Endometrium (tissue), 2 donors: ENCODE measurements at regions not wholly inside any gene's neighbourhood (a gene's known extent, or its start where the extent isn't known, plus 50 kb on each side); places are given as distances from the start of the nearest gene placed in this dataset.

Source experiments
- FAIRE-seq: peaks from 2 replicates; lab custom pipeline; 2012; peaks lifted over from hg19 to GRCh38; lab: Jason Lieb, UNC
- donor health status: control.
- donor health status: control.

DNA sequence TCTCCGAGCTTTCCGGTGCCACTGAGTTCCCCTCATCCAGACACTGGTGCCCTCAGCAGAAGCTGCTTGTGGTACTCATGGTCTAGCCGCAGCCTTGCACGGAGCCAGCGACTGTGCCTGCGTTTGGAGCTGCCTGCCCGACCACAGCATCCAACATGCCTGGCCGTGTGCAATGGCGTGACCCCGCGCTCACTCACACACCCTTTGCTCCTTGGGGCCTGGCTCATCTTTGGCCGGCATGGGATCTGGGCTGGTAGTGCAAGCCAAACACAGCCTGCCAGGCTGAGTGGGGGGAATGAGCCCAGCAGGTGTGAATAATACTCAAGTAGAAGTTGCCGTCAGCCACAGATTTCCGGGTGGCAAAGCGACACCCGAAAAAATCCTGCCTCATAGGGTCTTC is 1178.7 kb upstream of the GBE1 start:
- FAIRE-seq = no peak

DNA sequence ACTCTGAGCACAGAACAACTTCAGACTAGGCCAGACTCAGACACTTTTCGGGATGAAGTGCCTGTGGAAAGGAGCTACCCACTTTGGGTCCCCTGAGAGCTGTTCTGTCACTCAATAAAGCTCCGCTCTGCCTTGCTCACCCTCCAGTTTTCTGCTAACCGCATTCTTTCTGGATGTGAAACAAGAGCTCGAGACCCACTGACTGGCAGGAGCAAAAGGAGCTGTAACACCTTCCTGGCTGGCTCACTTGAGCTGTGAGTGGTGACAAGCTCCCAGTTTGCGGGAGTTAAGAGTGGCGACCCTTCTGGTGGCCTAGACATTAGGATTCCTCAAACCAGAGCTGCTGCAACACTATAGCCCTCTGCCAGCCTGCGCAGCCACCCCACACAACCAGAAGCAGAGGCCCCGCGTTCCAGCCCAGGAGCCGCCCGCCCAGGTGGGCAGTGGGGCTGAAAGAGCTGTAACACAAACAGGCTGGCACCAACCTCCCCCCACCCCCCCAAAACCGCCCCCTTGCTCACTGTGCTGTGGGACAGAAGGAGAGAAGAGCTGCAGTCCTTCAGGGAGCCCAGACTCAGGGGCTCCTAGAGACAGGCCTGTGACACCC is 1178.1 kb upstream of the GBE1 start:
- no peak for FAIRE-seq

DNA sequence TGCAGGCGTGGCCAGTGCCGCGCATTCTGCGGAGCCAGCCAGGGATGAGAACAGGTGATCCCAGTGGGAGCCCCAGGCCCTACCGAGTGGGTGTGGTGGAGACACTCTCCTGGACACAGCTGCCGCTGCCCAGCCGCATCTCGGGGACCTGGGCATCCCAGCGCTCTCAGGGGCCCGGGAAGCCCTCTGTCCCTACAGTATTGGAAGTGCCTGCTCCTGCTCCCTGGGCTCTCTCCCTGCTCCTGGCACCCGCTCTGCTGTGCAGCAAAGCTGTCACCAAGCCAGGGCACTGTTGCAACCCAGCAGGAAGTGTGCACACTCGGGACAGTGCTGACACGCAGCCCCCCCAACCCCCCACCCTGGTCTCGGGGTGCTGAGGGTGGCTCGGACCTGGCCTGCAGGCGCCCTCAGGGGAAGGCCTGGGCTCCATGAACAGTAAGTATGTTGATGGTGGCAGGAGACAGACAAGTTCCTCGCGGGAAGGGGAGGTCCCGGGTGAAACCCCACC is 1177.4 kb upstream of the GBE1 start:
- no peak for FAIRE-seq

DNA sequence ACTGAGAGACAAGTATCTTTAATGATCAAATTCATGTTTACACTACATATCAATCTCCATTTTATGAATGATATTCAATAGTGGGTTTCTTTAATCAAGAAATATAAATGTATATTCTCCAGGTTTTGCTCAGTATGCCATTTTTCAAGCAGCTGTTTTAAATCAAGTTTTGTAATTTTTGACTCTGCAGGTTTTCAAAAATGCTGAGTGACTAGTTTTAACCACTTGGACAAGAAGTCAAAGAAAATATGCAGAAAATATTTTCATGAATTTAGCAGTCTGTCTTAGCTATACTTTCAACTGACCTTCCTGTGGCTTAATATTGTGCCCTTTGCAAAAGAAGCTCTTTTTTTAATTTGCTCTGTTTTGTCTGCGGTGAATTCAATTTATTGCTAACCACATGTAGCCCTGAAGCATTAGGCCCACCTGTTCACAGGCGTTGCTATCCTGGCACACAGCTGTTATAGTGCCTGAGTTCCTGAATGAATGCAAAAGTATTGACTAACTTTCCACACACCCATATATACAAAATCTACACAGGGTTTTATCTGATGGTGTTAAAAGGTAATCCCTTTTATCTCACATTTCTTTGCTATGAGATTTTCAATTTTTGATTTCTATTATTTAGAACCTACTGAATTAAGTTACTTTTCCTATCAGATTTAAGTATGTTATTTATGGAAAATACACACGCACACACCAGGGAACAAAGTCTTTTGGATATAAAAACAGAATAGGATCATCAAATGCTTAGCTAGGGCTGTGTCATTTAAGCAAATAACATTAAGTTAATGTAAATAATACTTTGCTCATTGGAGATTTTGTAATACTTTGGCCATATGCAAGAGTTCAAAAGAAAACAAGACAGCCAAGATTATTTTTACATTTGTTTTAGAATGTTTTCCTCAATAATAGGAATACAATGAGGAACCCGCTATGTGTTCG is 1166.1 kb upstream of the GBE1 start:
- FAIRE-seq = peak; percentile 78

DNA sequence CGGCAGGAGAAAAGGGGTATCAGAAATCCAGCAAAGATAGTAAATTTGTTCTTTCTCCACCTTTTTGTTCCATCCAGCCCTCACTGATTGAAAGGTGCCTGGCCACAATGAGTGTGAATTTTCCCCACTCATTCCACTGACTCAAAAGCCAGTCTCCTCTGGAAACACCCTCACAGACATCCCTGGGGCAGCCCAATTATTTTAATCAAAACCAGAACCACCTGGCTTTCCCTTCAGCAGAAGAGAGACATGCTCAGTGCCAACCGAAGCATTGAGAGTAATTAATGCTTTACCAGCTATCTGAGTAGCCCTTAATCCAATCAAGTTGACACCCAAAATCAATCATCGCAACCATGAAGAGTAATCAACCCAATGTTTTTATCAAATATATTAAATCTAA is 1129.6 kb upstream of the GBE1 start:
- no peak for FAIRE-seq

DNA sequence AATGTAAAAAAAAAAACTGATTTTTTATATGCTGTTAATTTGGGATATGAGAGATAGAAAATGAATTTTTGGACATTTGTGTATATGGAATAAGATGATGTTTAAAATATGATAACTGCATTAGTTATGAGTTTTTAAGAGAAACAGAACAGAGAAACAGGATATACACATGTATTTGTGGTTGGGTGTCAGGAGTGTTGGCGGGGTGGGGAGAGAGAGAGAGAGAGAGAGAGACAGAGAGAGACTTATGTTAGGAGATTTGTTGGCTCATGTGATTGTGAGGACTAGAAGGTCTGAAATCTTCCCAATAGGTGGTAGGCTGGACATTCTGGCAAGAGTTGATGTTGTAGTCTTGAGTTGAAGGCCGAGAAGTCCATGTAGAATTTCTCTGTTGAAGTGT is 1121.6 kb upstream of the GBE1 start:
- FAIRE-seq = no peak

DNA sequence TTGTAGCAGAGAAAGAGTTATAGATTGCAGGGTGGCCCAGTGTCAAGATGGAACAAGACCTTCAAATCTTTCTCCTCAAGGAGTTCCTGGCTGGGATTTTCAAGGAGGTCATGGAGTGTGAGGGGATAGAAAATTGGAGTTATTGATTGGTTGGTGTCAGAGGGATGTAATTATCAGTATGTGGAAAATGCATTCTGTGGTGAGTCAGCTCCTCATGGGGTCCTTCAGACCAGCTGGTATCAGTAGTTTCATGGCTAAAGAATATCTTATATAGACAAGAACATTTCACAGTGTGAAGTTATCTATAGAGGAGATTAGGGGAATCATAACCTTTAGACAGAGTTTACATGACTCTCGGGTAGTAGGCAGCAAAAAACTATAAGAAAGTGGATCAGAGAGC is 1114.0 kb upstream of the GBE1 start:
- FAIRE-seq = no peak

DNA sequence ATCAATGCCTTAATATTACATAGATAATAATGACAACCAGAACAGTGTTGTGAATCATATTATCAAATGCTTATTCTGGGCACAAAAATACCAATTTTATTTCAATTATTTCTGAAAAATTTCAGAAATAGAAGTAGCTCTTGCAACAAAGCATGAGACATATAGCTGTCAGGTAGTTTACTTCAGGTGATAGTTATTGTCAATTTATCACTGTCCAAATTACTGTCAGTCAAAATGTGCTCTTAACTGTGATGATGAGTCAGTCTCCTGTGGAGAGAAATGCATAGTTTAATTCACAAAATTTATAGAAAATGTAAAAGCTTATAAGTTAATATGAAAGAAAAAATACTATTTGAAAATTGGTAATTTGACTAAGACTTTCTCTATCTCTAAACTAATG is 1078.4 kb upstream of the GBE1 start:
- no peak for FAIRE-seq

DNA sequence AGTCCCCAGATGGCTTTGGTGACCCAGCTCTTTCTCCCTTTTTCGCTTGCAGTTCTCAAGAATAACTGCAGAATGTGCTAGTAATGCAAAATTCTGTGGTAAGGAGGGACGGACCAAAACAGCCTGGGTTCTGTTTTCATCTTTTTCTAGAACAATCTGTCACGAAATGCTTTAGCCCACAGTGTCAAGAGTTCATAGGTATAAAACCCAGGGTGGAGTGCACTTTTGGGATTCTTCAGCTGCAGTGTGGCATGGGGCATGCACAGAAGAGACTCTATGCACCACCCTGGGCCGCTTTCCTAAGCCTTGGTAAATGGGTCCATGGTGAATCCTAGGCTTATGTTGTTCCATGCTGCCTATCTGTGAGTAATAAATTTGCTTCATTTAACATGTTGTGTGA is 1072.7 kb upstream of the GBE1 start:
- FAIRE-seq = no peak

DNA sequence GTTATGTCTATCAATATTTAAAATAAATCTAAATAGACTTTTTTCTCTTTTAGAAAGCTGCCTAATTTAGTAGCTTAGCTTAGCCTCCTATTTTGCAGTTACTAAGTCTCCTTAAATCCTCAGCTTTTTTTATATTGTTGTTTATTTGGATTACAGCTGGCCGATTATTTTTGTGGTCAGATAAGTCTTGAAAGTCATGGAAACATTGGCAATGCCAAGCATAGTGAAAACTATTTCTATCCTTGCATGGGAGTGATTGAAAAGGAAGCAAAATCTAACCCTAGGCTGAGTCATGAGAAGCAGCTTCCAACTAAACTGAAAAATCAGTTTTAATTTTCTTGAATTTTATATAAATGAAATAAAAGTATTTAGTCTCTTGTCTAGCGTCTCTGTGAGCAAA is 1063.0 kb upstream of the GBE1 start:
- FAIRE-seq = no peak

DNA sequence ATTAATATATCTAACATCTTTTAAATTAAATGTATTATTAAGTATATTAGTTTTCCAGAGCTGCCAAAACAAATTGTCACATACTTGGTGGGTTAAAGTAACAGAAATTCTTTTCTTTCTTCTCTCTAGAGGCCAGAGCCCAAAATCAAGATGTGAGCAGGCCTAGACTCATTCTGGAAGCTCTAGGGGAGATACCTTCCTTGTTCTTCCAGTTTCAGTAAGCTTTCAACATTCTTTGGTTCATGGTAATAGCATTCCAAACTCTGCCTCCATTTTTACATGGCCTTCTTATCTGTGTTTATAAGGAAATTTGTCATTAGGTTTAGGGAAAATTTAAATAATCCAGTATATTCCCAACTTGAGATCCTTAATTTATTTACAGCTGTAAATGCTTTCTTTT is 1054.6 kb upstream of the GBE1 start:
- no peak for FAIRE-seq

DNA sequence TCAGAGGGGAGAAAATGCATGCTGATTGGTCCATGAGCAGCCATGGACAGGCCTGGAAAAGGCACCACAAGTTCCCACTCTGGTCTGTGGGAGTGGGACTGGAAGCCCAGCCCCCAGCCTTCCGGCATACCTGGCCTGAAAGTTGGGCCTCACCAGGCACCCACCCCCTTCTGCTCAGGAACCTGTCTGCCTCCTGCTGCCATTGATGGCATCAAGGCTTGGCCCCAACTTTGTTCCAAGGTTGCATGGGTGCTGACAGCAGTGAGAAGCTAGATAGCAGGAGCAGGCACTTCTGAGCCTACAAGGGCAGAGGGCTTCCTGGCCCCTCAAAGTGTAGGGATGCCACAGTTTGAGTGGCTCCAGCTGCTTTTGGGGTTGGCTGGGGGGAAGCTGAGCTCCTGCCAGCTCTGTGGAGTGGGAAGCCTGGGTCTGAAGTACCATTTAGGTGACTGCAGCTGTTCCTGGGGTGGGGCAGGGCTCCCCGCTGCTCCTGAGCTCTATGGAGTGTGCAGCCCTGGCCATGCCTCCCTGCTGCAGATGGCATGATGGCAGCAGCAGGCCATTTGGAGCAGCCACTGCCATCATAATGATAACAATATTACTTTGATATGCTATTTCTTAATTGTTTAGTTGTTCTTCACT is 1054.1 kb upstream of the GBE1 start:
- FAIRE-seq = no peak

DNA sequence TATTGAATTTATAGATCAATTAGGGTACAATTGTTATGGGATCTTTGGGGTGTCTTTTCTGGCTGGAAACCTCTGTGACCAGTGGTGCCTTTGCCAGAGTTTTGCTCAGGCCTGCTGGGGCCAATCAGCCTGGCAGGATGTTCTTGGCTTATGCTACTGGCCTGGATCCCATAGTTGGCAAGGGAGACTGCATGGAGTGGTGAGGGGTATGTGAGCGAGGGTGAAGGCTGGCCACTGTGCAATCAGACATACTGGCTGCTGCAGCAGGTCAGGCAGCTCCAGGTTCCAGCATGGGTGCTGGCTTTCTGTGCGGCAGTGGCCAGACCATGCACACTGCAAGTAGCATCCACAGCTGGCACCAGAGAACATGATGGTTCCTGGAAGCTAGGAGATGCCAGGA is 1053.2 kb upstream of the GBE1 start:
- FAIRE-seq = no peak

DNA sequence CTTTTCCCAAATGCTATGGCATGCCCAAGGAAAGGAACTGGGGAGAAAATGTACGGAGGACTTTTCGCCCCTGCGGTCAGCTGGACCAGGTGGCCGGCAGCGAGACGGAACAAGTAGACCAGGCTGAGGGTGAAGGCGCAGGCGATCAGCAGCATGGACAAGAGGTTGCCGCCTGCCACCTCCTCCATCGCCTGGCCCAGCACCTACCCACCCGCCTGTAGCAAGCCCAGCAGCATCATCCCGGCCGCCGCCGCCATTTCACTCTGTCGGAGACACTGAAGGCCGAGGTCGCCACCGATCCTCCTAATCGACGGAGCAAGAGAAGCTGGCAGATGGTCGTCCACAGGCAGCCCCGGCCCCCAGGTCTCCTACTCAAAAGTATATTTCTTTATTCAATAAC is 1046.3 kb upstream of the GBE1 start:
- no peak for FAIRE-seq

DNA sequence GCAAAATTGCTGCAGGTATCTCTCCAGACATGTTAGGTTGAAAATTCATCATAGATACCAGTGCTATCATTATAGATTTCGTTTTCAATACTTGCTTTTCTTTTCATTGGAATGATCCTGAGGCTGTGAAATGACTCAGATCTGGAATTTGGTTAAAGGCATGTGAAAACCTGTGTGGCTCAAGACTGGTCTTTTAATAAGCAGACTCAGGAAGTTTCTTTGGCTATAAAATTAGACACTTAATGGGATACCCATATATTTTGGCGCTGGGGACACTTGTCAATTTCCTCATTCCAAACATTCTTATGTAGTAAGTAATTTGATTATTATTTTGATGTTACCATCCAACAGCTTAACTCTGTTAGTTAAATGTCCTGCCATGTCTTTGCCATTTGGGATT is 1041.1 kb upstream of the GBE1 start:
- no peak for FAIRE-seq

DNA sequence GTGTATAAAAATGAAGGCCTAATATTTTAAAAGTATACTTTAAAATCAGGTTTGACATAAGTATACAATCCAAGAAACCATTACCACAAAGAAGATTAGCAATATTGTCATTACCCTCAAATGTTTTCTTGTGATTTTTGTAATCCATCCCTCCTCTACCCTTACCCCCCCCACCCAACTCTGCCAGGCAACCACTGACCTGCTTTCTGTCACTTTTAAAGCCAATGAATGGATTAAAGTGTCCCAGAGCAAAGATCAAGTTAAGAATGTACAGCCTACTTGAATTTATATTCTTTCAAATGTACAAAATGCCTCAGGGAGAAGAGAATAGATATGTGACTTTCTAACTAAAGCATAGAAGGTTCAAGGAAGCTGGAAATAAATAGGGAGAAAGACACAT is 1038.8 kb upstream of the GBE1 start:
- no peak for FAIRE-seq

DNA sequence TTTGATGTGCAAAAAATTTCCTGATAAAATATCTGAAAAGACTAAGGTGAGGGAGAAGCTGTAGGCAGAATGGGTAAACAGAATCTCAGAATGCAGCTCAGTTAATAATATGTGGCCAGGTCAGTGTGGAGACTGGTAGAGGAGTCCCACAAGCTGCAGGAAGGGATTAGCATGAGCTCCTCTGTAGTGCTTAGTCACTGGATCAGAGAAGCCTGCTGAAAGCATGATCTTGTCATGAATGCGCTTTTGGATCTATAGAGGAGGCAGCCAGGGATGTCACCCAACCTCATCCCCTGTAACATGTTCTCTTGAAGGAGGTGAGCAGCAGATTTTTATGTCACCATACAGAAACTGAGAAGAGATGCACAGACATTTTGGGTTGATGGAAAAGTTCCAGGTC is 1035.3 kb upstream of the GBE1 start:
- FAIRE-seq = no peak

DNA sequence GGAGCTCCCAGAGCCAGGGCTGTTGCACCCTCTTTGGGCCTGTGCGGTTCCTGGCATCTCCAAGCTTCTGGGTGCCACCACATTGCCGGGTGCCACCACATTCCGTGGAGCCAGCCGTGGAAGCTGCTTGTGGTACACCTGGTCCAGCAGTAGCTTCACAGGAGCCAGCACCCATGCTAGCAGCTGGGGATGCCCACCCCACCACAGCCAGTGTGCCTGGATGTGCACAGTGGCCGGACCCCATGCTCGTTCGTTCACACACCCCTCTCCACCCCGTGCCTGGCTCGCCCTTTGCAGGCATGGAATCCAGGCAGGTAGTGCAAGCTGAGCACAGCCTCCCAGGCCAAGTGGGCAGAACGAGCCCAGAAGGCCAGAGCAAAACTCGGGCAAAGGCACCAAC is 1029.8 kb upstream of the GBE1 start:
- FAIRE-seq = no peak

DNA sequence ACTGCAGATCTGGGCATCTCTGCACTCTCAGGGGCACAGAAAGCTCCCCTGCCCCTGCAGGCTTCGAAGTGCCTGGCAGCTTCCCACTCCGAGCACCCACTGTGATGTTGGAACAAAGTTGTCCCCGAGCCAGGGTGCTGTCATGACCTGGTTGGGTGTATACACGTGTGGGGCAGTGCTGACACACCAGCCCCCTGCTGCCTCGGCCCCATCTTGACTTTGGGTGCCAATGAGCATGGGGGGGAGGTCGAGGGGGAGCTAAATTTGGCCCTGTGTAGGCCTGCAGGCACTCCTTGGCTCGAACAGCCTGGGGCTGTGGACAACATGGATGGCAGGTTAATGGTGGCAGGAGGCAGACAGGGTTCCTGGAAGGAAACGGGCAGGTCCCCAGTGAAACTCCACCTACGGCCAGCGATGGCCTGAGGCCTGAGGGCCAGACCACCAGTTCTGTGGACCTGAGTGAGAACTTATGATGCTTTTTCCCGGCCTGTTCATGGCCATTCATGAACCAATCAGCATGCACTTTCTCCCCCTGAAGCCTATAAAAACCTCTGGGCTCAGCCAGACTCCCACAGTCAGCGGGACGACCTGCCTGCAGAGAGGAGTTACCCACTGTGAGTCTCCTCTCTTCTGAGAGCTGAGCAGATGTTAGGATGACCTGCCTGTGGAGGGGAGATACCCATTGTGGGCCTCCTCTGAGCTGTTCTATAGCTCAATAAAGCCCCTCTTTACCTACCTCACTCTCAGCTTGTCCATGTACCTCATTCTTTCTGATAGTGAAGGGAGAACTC is 1029.1 kb upstream of the GBE1 start:
- FAIRE-seq = no peak

DNA sequence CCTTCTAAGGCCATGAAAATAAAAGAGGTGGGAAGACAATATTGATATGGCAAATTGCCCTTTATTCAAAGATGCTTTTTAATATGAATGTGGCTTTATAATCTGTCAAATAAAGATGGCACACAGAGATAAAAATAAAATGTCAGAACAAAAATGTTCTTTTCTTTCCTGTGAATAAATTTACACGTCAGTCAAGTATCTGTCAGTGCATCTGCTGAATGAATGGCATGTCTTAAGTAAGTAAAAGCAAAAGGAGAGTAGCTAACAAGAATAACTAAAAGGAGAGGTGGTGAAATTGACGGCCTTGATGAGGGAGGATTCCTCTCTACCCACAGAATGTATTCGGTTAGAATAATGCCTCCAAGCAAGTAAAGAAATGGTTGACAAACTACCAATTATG is 1021.7 kb upstream of the GBE1 start:
- FAIRE-seq = no peak

DNA sequence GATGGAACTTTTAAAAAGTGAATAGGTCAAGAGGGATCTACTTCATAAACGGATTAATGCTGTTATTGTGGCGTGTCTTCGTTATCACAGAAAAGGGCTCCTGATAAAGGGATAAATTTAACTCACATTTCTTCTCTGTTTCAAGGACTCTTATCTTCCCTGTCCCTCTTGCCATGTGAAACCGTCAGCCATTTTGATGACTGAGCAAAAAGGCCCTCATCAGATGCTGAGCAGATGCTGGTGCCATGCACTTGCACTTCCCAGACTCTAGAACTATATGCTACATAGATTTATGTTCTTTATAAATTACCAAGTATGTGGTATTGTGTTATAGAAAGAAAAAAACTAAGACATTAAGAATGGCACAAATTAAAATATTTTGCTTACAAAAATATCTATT is 1011.8 kb upstream of the GBE1 start:
- FAIRE-seq = no peak

DNA sequence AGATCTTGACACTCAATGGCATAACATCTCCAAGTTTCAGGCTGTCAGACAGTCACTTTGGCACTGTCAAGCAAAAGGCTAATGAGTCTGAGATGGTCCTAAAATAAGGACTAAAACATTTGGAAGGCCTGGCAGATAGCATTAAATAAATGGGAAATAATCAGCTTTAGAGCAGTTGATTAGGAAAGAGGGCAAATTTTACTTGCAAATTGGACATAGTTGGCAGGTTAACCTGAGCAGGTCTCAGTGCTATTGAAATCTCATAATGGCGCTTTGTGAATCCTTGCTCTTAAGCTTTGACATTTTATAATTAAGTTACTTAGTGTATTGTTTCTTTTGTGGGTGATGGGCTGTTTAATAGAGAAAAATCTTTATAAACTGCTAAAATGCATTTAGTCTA is 1003.1 kb upstream of the GBE1 start:
- no peak for FAIRE-seq
